GM18499 (cell line): ENCODE measurements at regions not wholly inside any gene's neighbourhood (a gene's known extent, or its start where the extent isn't known, plus 50 kb on each side); places are given as distances from the start of the nearest gene placed in this dataset.

Experiments
- ATAC-seq: cut with Tn5 transposase; IDR thresholded peaks from one replicate; pipeline ENCODE4 v1.9.1; 2021; ENCODE audit warnings: moderate number of reproducible peaks; ENCODE audit not compliant: insufficient read depth, unreplicated experiment

- no peak for ATAC-seq
These were observed 1274.0 kb upstream of the CRIM1 start for GRCh38 chr2:35081622-35082015.

GRCh38 chr2:35081001-35081621 is 1274.5 kb upstream of the CRIM1 start:
- no peak for ATAC-seq

GRCh38 chr2:35080231-35080910 is 1275.2 kb upstream of the CRIM1 start:
- no peak for ATAC-seq

- ATAC-seq: no peak
These were observed 1288.2 kb upstream of the CRIM1 start for GRCh38 chr2:35067420-35067819.

- ATAC-seq: no peak
These were observed 1291.7 kb upstream of the CRIM1 start for GRCh38 chr2:35063836-35064235.

GRCh38 chr2:35035883-35036282 is 1319.7 kb upstream of the CRIM1 start:
- no peak for ATAC-seq

- no peak for ATAC-seq
These were observed 1321.8 kb upstream of the CRIM1 start for GRCh38 chr2:35033748-35034147.

GRCh38 chr2:35023545-35023944 is 1332.0 kb upstream of the CRIM1 start:
- ATAC-seq: no peak

- ATAC-seq: no peak
These were observed 1355.1 kb upstream of the CRIM1 start for GRCh38 chr2:35000453-35000852.

GRCh38 chr2:34998741-34999140 is 1356.8 kb upstream of the CRIM1 start:
- no peak for ATAC-seq

- ATAC-seq: no peak
These were observed 1357.8 kb upstream of the CRIM1 start for GRCh38 chr2:34997779-34998178.

GRCh38 chr2:34995196-34995595 is 1360.4 kb upstream of the CRIM1 start:
- no peak for ATAC-seq

GRCh38 chr2:34991508-34992274 is 1363.9 kb upstream of the CRIM1 start:
- ATAC-seq: no peak

GRCh38 chr2:34985474-34985873 is 1370.1 kb upstream of the CRIM1 start:
- ATAC-seq: no peak

GRCh38 chr2:34980689-34981088 is 1374.9 kb upstream of the CRIM1 start:
- no peak for ATAC-seq

- no peak for ATAC-seq
These were observed 1376.4 kb upstream of the CRIM1 start for GRCh38 chr2:34979148-34979547.

- ATAC-seq: no peak
These were observed 1362.7 kb upstream of the FAM98A start for GRCh38 chr2:34961822-34962221.

- no peak for ATAC-seq
These were observed 1355.7 kb upstream of the FAM98A start for GRCh38 chr2:34954758-34955157.

GRCh38 chr2:34950797-34951196 is 1351.7 kb upstream of the FAM98A start:
- ATAC-seq: no peak

- ATAC-seq: no peak
These were observed 1350.2 kb upstream of the FAM98A start for GRCh38 chr2:34949316-34949715.

- ATAC-seq: no peak
These were observed 1337.0 kb upstream of the FAM98A start for GRCh38 chr2:34936089-34936488.
